WERI-Rb-1 (cell line): ENCODE measurements at regions not wholly inside any gene's neighbourhood (a gene's known extent, or its start where the extent isn't known, plus 50 kb on each side); places are given as distances from the start of the nearest gene placed in this dataset.

Source experiments
- DNase-seq: peaks from one replicate; pipeline ENCODE4 v3.0.0-alpha.2; 2020
- H3K27ac ChIP-seq: fragments of 250-450 bp; sonication (Bioruptor Pico); 2 replicates; pipeline ENCODE4 v1.5.1; 2020; ENCODE audit warnings: mild to moderate bottlenecking, moderate library complexity
- H3K27me3 ChIP-seq: fragments of 250-450 bp; sonication (Bioruptor Pico); 2 replicates; pipeline ENCODE4 v1.5.1; 2021; ENCODE audit warnings: mild to moderate bottlenecking, low read depth, moderate library complexity; ENCODE audit not compliant: insufficient read depth, severe bottlenecking
- H3K36me3 ChIP-seq: fragments of 250-450 bp; sonication (Bioruptor Pico); 2 replicates; pipeline ENCODE4 v1.5.1; 2020; ENCODE audit warnings: mild to moderate bottlenecking, moderate library complexity
- H3K4me3 ChIP-seq: 2 replicates; pipeline ENCODE4 v1.5.1; 2011; ENCODE audit warnings: low read depth, mild to moderate bottlenecking, control low read depth, low read length
- H3K9me3 ChIP-seq: fragments of 250-450 bp; sonication (Bioruptor Pico); 2 replicates; pipeline ENCODE4 v1.5.1; 2021; ENCODE audit warnings: mild to moderate bottlenecking, moderate library complexity; ENCODE audit not compliant: severe bottlenecking
- CTCF ChIP-seq: IDR thresholded peaks from 2 replicates; pipeline ENCODE4 v1.5.1; 2011; ENCODE audit warnings: low read depth, mild to moderate bottlenecking, control low read depth, inconsistent platforms, low read length

- H3K27ac ChIP-seq, result no peak overlapping the region
- H3K4me3 ChIP-seq, result no peak overlapping the region
- no peaks in the 10 kb centered on the region for H3K9me3 ChIP-seq
- H3K36me3 ChIP-seq, result no peaks in the 10 kb centered on the region
- no peak for DNase-seq
- H3K27me3 ChIP-seq, result no peaks in the 10 kb centered on the region
- TF ChIP-seq CTCF, result no peak
Measured at GRCh38 chr7:18167815-18168214, 140.2 kb upstream of the PRPS1L1 start.

GRCh38 chr7:18174996-18175395 is 147.3 kb upstream of the PRPS1L1 start:
- Histone ChIP-seq H3K27me3 (no peaks in the 10 kb centered on the region), H3K27ac (no peak overlapping the region), H3K4me3 (no peak overlapping the region), H3K36me3 (no peaks in the 10 kb centered on the region), H3K9me3 (no peaks in the 10 kb centered on the region)
- no peak for TF ChIP-seq CTCF
- DNase-seq, result no peak

DNA sequence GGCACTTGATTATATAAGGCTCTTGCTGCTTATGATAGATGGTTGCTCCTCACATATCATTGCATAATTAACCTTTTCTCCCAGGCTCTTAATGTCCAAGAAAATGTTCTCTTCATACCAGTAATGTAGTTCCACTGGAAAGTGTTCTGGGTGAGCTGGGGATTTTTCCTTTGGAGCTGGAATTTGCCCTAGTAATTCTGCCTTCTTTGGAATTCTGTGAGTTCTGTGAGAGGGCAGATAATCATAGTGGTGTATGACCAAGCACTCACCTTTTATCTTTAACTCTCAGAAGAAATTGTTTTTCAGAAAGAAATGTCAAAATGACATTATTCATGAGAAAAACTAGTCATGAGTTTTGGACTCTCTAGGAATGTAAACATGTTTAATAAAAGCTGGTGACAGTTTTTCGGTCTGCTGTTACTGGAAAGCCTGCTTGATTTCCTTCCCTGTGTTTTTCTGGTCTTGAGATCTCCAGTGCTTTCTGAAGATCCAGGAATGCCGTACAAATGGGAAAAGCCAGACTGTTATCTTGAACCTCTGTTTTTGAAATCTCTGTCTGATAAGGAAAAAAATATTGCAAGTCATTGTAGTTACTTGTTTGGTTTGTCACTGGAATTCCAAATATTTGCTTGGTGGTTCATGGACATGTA is 148.3 kb upstream of the PRPS1L1 start:
- no peaks in the 10 kb centered on the region for H3K27me3 ChIP-seq
- no peak for TF ChIP-seq CTCF
- H3K36me3 ChIP-seq, result no peaks in the 10 kb centered on the region
- H3K27ac ChIP-seq, result no peak overlapping the region
- no peaks in the 10 kb centered on the region for H3K9me3 ChIP-seq
- H3K4me3 ChIP-seq, result no peak overlapping the region
- no peak for DNase-seq

DNA sequence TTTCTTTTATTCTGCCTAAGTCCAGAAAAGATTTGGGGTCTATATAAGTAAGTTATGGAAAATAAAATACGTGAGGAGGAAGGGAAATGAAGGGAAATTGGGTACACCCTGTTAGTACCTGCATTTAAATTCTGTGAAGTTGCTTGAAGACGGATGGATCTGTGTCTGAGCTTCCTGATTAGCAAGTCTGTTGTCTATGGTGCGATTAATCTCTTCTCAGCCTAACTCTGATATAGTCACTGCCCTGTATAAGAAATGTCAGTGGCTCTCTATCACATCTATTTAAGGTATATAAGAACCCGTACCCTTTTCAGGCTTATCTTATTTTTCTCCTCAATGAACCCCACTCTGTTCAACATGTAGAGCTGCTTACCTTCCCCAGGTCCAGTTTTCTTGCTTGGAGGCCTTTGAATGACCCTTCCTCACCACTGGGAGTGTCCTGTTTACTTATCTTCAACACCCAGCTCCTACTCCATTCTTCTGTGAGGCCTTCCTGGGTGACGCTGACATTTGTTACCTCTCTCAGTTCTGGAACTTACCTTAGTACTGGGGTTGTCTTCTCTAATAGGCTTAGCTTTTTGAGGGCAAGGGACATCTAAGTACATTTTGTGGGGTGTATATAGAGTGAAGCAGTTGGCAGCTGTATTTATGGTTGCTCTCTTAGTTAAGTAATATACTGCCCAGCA is 149.6 kb upstream of the PRPS1L1 start:
- no peak overlapping the region for H3K4me3 ChIP-seq

DNA sequence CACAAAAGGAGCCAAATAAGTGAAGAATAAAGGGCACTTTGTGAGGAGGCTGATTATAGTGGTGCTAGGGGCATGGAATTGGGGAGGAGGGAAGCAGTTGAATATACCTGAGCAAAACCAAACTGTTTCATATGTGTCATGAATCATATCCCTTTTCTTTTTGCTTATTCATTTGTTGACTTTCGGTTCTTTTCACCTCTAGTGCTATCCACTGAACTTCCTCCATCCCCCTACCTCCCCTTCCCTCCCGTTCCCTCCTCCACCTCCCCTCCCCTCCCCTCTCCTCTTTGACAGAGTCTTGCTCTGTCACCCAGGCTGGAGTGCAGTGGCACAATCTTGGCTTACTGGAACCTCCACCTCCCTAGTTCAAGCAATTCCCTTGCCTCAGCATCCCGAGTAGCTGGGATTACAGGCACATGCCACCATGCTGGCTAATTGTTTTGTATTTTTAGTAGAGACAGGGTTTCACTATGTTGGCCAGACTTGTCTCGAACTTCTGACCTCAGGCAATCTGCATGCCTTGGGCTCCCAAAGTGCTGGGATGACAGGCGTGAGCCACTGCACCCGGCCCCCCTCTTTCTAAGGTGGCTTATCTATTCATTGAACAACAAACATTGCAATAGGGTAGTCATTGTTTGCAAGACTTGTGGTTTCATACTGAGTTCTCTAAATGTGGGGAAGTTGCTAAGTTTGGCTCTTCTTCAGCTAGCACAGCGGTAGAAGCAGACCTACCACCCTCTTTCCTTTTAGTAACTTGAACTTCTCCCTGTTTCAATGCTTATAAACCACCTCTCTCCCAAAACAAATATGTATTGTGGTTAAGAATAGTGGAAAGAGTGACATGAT is 150.4 kb upstream of the PRPS1L1 start:
- Histone ChIP-seq H3K36me3 (no peaks in the 10 kb centered on the region), H3K27ac (no peak overlapping the region), H3K4me3 (no peak overlapping the region), H3K27me3 (no peaks in the 10 kb centered on the region), H3K9me3 (no peaks in the 10 kb centered on the region)
- DNase-seq, result no peak
- TF ChIP-seq CTCF, result no peak

More for the DNA sequence above, 149.6 kb upstream of the PRPS1L1 start:
- no peaks in the 10 kb centered on the region for H3K27me3 ChIP-seq
- H3K9me3 ChIP-seq, result no peaks in the 10 kb centered on the region
- DNase-seq, result no peak
- TF ChIP-seq CTCF, result no peak
- H3K27ac ChIP-seq, result no peak overlapping the region
- H3K36me3 ChIP-seq, result no peaks in the 10 kb centered on the region
